Activated T-cell treated with anti-CD3 and anti-CD28 coated beads for 48 hours (primary cell): ENCODE measurements at regions not wholly inside any gene's neighbourhood (a gene's known extent, or its start where the extent isn't known, plus 50 kb on each side); places are given as distances from the start of the nearest gene placed in this dataset.

Experiments used
- DNase-seq: peaks from one replicate; pipeline ENCODE4 v3.0.0-alpha.2; 2020; ENCODE audit warnings: low read depth

DNA sequence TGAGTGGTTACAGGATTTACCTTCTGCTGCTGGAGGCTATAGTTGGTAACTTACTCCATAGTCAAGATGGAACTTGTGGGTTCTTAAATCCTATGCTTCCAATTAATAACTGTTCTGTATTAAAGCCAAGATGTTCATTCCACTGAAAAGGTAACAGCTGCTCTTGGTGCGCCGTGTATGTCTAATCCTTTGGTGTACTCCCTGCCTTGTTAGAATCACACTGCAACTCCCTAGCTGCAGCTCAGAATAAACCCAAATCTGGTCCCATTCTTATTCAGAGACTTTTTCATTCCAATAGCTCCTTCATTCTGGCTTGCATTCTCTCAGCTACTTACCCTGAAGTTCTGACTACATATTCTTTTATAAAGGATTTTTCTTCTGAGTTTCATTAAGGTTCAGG, 1355.5 kb downstream of the MAT2B start:
- no peak for DNase-seq

DNA sequence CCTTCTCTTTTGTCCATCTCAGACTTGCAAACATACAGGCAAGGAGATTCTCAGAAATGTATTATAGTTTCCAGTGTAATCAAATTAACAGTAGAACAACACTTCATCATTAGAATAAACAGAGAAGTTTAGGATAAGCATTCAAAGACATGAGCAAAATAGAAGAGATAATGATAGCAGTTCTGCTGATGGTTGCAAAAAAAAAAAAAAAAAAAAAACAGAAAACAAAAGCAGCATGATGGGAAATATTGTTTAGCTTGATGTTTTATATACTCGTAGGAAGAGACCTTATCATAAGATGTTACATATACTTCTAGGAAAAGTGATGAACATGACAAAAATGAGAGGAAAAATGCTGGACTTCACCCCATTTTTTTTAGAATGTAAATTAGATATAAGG, 1356.2 kb downstream of the MAT2B start:
- DNase-seq: no peak

- DNase-seq: no peak
Measured at GRCh38 chr5:164868761-164869160, 1363.3 kb downstream of the MAT2B start.

GRCh38 chr5:164869325-164869724, 1363.9 kb downstream of the MAT2B start:
- DNase-seq: no peak

- no peak for DNase-seq
Measured at GRCh38 chr5:164876793-164877192, 1371.4 kb downstream of the MAT2B start.

- DNase-seq: no peak
Measured at GRCh38 chr5:164881442-164881841, 1376.0 kb downstream of the MAT2B start.

- no peak for DNase-seq
Measured at GRCh38 chr5:164885179-164885578, 1379.8 kb downstream of the MAT2B start.

GRCh38 chr5:164893071-164893470, 1387.7 kb downstream of the MAT2B start:
- no peak for DNase-seq

- DNase-seq: no peak
Measured at GRCh38 chr5:164898705-164899104, 1393.3 kb downstream of the MAT2B start.

DNA sequence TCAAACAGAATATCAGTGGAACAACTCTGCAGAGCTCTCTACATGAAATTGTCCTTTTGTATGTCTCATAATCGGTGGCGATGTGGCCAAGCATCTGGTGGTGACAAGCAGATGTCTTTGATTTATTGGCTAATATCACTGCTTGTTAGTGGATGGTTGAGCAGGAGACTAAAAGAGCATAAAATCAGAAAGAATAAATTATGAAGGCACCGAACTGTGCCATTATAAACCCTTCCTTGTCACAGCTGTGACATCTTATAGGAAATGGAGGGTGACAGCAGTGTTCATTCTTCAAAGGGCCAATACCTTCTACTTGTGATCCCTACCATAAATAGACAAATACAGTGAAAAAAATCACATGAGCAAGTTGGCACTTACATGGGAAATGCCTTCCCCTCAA, 1404.3 kb downstream of the MAT2B start:
- no peak for DNase-seq

- DNase-seq: no peak
Measured at GRCh38 chr5:164921722-164922121, 1416.3 kb downstream of the MAT2B start.

GRCh38 chr5:164934039-164934438, 1428.6 kb downstream of the MAT2B start:
- no peak for DNase-seq

DNA sequence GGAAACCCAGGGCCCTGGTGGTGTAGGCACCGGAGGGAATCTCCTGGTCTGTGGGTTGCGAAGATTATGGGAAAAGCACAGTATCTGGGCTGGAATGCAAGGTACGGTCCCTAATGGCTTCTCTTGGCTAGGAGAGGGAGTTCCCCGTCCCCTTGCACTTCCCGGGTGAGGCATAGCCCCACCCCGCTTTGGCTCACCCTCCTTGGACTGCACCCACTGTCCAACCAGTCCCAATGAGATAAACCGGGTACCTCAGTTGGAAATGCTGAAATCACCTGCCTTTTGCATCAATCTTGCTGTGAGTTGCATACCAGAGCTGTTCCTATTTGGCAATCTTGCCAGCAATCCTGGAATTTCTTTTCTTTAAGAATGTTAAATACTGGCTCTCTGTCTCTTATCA, 1429.1 kb downstream of the MAT2B start:
- no peak for DNase-seq

DNA sequence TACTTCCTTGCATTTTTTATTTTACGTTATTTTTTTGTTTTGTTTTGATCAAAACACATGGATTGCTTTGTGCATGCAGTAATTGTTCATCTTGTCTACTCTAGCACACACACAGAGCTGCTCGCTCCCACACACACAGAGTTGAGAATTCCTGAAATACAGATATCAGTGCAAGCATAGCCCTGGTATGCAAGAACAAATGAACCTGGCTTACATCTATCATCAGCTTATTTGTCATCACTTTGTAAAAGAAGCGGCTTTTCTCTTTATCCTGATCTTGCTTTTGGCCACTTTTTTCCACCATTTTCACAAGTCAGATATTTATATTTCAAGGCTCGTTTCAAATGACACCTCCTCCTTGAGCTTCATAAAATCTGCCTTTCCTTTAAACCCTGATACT, 1435.7 kb downstream of the MAT2B start:
- no peak for DNase-seq

- DNase-seq: no peak
Measured at GRCh38 chr5:164950927-164951326, 1445.5 kb downstream of the MAT2B start.

- no peak for DNase-seq
Measured at GRCh38 chr5:164951570-164951969, 1446.2 kb downstream of the MAT2B start.

DNA sequence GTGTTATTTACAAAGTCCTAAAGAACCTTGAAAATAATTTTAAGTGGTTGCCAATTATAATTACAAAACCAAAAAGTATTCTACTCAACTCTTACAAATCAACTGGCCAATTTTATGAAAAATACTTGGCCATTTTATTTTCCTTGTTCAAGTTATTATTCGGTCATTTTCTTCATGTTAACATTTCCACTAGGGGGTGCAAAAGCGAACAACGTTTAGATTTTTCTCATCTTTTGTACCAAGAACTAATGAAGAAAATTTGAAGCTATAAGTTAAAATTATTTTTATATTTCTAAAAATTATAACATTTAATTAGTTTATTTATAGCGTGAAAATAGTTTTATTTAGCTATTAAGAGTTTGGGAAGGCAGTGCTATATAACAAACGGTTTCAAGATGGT, 1453.3 kb downstream of the MAT2B start:
- no peak for DNase-seq

- DNase-seq: no peak
Measured at GRCh38 chr5:164959761-164960160, 1454.3 kb downstream of the MAT2B start.

- no peak for DNase-seq
Measured at GRCh38 chr5:164962329-164962961, 1457.0 kb downstream of the MAT2B start.

DNA sequence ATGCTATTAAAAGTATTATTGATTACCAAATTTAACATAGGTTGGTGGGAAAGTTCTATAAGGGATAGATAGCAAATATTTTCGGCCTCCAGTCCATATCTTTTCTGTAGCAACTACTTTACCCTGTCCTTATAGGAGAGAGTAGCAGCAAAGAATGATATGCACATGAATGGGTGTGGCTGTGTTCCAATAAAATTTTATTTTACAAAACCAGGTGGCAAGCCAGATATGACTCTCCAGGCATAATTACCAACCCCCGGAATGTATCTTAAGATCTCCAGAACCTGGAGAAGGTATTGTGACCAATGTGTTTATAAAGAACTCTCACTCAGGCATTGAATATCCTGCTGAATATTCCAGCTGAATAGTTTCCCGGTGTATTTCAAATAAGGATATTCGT, 1461.2 kb downstream of the MAT2B start:
- no peak for DNase-seq

GRCh38 chr5:164967354-164967753, 1461.9 kb downstream of the MAT2B start:
- DNase-seq: no peak

DNA sequence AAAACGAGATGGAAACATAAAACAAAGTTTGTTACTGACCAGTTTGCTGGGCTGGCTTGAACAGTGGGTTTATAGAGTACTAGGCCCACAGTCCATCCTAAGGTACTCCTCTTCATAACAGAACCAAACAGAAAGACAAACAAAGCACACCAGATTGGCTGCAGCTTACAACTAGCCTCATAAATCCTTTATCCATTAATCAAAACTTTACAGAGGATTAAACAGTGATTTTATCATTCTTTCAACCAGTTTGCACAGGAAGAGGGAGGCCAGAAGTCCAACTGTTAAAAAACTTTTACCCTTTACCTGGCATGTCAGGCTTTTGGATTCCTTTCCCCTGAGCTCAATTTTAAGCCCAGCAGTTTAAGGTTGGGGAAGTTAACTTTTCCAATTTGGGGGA, 1467.6 kb downstream of the MAT2B start:
- no peak for DNase-seq

DNA sequence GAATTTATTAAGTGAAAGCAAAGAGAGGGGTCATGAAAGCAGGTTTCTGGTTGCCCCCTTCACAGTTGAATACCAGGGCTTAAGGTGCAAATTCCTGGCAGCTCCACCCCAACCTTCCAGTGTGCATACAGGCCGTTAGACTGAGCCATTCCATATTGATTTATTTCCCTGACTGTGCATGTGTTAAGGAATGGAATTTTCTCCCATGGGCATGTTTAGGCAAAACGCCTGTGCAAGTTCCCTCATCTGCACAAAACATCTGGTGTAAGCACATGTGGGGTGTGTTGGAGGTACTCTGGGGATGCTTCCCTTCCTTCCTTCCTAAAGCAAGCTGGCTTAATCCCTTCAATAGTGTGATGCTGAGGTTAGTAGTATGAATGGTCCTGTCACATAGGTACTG, 1470.6 kb downstream of the MAT2B start:
- DNase-seq: no peak

DNA sequence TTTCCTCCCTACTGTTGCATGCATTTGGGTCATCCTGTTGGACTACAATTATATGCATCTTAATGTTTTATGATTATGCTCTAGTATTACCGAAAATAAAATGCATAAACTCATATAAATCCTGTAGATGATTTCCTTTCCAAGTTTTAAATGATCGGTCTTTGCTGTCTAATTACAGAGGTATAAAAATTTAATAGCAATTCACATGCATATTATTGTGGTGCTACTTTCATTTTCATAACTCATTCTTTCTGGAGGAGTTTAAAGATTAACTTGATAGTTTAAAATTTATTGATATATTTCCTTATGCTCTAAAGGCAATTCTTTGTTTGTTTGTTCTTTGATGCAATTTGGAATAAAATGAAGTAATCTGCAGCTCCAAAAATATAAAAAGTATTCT, 1475.1 kb downstream of the MAT2B start:
- DNase-seq: no peak

- DNase-seq: no peak
Measured at GRCh38 chr5:164998142-164998541, 1492.7 kb downstream of the MAT2B start.
